ENCODE measurements at regions not wholly inside any gene's neighbourhood (a gene's known extent, or its start where the extent isn't known, plus 50 kb on each side); places are given as distances from the start of the nearest gene placed in this dataset.

GRCh38 chr1:25034736-25035522, 104.9 kb upstream of the RUNX3 start:
- no peak for DNase-seq

GRCh38 chr1:25033828-25034705, 104.0 kb upstream of the RUNX3 start:
- peak; percentile 65 for DNase-seq

GRCh38 chr1:25033030-25033827, 103.2 kb upstream of the RUNX3 start:
- no peak for DNase-seq

- DNase-seq = peak; percentile 79
These were observed 102.0 kb upstream of the RUNX3 start for GRCh38 chr1:25031966-25032667.

GRCh38 chr1:25031601-25031965, 101.5 kb upstream of the RUNX3 start:
- no peak for DNase-seq

GRCh38 chr1:25030674-25031589, 100.9 kb upstream of the RUNX3 start:
- DNase-seq = peak; percentile 8

GRCh38 chr1:25030012-25030411, 99.9 kb upstream of the RUNX3 start:
- DNase-seq = no peak

GRCh38 chr1:25028907-25029599, 99.0 kb upstream of the RUNX3 start:
- DNase-seq = peak; percentile 54

- no peak for DNase-seq
These were observed 98.5 kb upstream of the RUNX3 start for GRCh38 chr1:25028587-25028906.

- DNase-seq = peak; percentile 32
These were observed 97.9 kb upstream of the RUNX3 start for GRCh38 chr1:25027822-25028586.

GRCh38 chr1:25026730-25027450, 96.8 kb upstream of the RUNX3 start:
- DNase-seq = peak; percentile 37

- no peak for DNase-seq
These were observed 96.2 kb upstream of the RUNX3 start for GRCh38 chr1:25026304-25026703.

GRCh38 chr1:25024615-25025350, 94.7 kb upstream of the RUNX3 start:
- DNase-seq = no peak

GRCh38 chr1:25023826-25024225, 93.8 kb upstream of the RUNX3 start:
- DNase-seq = no peak

GRCh38 chr1:25023190-25023578, 93.1 kb upstream of the RUNX3 start:
- DNase-seq = no peak

- DNase-seq = peak; percentile 75
These were observed 92.5 kb upstream of the RUNX3 start for GRCh38 chr1:25022361-25023189.

GRCh38 chr1:25021591-25022215, 91.6 kb upstream of the RUNX3 start:
- DNase-seq = peak; percentile 10

Data from left hindlimb (tissue), 1 donor.